Adrenal gland (tissue), 5 donors: ENCODE measurements at regions not wholly inside any gene's neighbourhood (a gene's known extent, or its start where the extent isn't known, plus 50 kb on each side); places are given as distances from the start of the nearest gene placed in this dataset.

Source experiments
- POLR2A ChIP-seq, 2 donors: fragments of 450-650 bp; IDR thresholded peaks; one replicate each; pipeline ENCODE4 v1.6.1; 2017; ENCODE audit warnings: antibody characterized with exemption in 2 of 2, mild to moderate bottlenecking in 2 of 2, moderate library complexity in 1 of 2
- TF ChIP-seq, protein P1 (sequence below), 6 experiments: fragments of 450-650 bp in 4 of 6; fragments of 200-600 bp in 2 of 6; sonication (generic) in 1 of 6; IDR thresholded peaks; 1 replicate in 5 of 6; 2 replicates in 1 of 6; pipeline versions ENCODE4 v1.5.1 to v1.8.0; 2016 to 2021; ENCODE audit warnings: antibody characterized with exemption in 6 of 6, mild to moderate bottlenecking in 2 of 6, moderate library complexity in 1 of 6
- donor health status: DM: no; HTN: no; CAD: no.

- no peak for TF ChIP-seq POLR2A (IDR thresholded peaks at IDR 0.05)
- TF ChIP-seq, protein P1, sequence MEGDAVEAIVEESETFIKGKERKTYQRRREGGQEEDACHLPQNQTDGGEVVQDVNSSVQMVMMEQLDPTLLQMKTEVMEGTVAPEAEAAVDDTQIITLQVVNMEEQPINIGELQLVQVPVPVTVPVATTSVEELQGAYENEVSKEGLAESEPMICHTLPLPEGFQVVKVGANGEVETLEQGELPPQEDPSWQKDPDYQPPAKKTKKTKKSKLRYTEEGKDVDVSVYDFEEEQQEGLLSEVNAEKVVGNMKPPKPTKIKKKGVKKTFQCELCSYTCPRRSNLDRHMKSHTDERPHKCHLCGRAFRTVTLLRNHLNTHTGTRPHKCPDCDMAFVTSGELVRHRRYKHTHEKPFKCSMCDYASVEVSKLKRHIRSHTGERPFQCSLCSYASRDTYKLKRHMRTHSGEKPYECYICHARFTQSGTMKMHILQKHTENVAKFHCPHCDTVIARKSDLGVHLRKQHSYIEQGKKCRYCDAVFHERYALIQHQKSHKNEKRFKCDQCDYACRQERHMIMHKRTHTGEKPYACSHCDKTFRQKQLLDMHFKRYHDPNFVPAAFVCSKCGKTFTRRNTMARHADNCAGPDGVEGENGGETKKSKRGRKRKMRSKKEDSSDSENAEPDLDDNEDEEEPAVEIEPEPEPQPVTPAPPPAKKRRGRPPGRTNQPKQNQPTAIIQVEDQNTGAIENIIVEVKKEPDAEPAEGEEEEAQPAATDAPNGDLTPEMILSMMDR (IDR thresholded peaks at IDR 0.05) = no peak
These were observed 204.3 kb upstream of the ADRA1D start for GRCh38 chr20:4453359-4453758.
